Stomach smooth muscle (tissue), 2 donors: ENCODE measurements at regions not wholly inside any gene's neighbourhood (a gene's known extent, or its start where the extent isn't known, plus 50 kb on each side); places are given as distances from the start of the nearest gene placed in this dataset.
"Not testable (repeated sequence)": the region's sequence is repeated elsewhere in the genome, so short reads cannot be mapped to it uniquely, and the experiment has no call there.

Experiments
- H3K27ac ChIP-seq: one replicate; pipeline ENCODE4 v1.7.0; 2013; ENCODE audit warnings: mild to moderate bottlenecking, low read length, inconsistent platforms
- H3K27me3 ChIP-seq, 2 donors: one replicate each; pipeline ENCODE4 v1.7.0; 2013; ENCODE audit warnings: low read length in 2 of 2; ENCODE audit not compliant: insufficient read depth in 2 of 2, control insufficient read depth in 1 of 2
- H3K36me3 ChIP-seq, 2 donors: one replicate each; pipeline ENCODE4 v1.7.0; 2013; ENCODE audit warnings: low read length in 2 of 2; ENCODE audit not compliant: control insufficient read depth in 2 of 2, insufficient read depth in 2 of 2
- H3K4me1 ChIP-seq: one replicate; pipeline ENCODE4 v1.7.0; 2013; ENCODE audit warnings: low read length; ENCODE audit not compliant: control insufficient read depth, insufficient read depth
- H3K4me3 ChIP-seq, 2 donors: one replicate each; pipeline ENCODE4 v1.7.0; 2013; ENCODE audit warnings: low read length in 2 of 2
- H3K9ac ChIP-seq, 2 donors: one replicate each; pipeline ENCODE4 v1.7.0; 2013; ENCODE audit warnings: low read length in 2 of 2, mild to moderate bottlenecking in 1 of 2
- H3K9me3 ChIP-seq, 2 donors: one replicate each; pipeline ENCODE4 v1.7.0; 2013; ENCODE audit warnings: low read length in 2 of 2; ENCODE audit not compliant: control insufficient read depth in 2 of 2
- donor health status: healthy.
- donor health status: Pancreatic carcinoma.

DNA sequence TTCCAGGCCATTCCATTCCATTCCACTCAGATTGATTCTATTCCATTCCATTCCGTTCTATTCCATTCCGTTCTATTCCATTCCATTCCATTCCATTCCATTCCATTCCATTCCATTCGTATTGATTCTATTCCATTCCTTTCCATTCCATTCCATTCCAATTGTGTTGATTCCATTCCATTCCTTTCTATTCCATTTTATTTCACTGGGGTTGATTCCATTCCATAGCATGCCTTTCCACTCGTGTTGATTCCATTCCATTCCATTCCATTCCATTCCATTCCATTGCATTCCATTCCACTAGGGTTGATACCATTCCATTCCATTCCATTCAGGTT is 1142.3 kb downstream of the RPIA start:
- Histone ChIP-seq H3K9me3 (peaks cover 6% of the 10 kb centered on the region in 2 donors), H3K9ac (no peak overlapping the region), H3K4me3 (no peak overlapping the region), H3K36me3 (no peaks in the 10 kb centered on the region), H3K27ac (no peak overlapping the region), H3K27me3 (no peaks in the 10 kb centered on the region), H3K4me1 (no peaks in the 10 kb centered on the region)

GRCh38 chr2:89834306-89834705 is 1142.8 kb downstream of the RPIA start:
- no peaks in the 10 kb centered on the region for H3K4me1 ChIP-seq
- no peak overlapping the region for H3K4me3 ChIP-seq
- H3K9me3 ChIP-seq: peaks cover 6% of the 10 kb centered on the region in 2 donors
- H3K27ac ChIP-seq: no peak overlapping the region
- no peak overlapping the region for H3K9ac ChIP-seq
- H3K27me3 ChIP-seq: no peaks in the 10 kb centered on the region
- no peaks in the 10 kb centered on the region for H3K36me3 ChIP-seq

DNA sequence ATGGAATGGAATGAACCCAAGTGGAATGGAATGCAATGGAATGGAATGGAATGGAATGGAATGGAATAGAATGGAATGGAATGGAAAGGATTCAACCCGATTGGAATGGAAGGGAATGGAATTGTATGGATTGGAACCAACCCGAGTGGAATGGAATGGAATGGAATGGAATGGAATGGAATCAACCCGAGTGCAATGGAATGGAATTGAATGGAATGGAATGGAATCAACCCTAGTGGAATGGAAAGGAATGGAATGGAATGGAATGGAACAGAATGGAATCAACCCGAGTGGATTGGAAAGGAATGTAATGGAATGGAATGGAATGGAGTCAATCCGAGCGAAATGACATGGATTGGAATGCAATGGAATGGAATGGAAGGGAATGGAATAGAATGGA is 1144.9 kb downstream of the RPIA start:
- not testable (repeated sequence) for H3K36me3 ChIP-seq, H3K9ac ChIP-seq, H3K27ac ChIP-seq, H3K4me1 ChIP-seq, H3K27me3 ChIP-seq, H3K4me3 ChIP-seq, H3K9me3 ChIP-seq

- Histone ChIP-seq H3K4me3 (no peak overlapping the region), H3K4me1 (no peaks in the 10 kb centered on the region), H3K36me3 (no peaks in the 10 kb centered on the region), H3K9me3 (no peaks in the 10 kb centered on the region), H3K27ac (no peak overlapping the region), H3K9ac (no peak overlapping the region), H3K27me3 (no peaks in the 10 kb centered on the region)
These were observed 1146.6 kb downstream of the RPIA start for GRCh38 chr2:89837962-89838625.

GRCh38 chr2:89840175-89840574 is 1148.7 kb downstream of the RPIA start:
- not testable (repeated sequence) for H3K9ac ChIP-seq

DNA sequence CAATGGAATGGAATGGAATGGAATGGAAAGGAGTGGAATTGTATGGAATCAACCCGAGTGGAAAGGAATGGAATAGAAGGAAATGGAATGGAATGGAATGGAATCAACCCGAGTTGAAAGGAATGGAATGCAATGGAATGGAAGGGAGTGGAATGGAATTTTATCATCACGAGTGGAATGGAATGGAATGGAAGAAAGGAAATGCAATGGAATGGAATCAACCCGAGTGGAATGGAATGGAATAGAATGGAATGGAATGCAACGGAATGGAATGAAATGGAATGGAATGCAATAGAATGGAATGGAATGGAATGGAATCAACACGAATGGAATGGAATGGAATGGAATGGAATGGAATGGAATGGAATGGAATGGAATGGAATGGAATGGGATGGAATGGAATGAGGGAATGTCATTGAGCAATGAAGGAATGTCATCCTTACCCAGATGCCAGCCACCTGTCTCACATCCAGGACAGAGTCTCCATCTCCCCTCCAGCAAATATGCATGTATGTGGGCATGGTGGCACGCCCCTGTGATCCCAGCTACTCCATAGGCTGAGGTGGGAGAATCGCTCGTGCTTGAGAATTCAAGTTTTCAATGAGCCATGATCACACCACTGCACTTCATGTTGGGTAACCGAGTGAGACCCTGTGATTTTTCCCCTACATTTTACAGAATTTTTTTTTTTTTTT is 1149.5 kb downstream of the RPIA start:
- not testable (repeated sequence) for H3K9me3 ChIP-seq, H3K4me3 ChIP-seq

More at GRCh38 chr2:89840175-89840574, 1148.7 kb downstream of the RPIA start:
- not testable (repeated sequence) for H3K4me3 ChIP-seq, H3K36me3 ChIP-seq, H3K27me3 ChIP-seq, H3K4me1 ChIP-seq, H3K9me3 ChIP-seq, H3K27ac ChIP-seq

DNA sequence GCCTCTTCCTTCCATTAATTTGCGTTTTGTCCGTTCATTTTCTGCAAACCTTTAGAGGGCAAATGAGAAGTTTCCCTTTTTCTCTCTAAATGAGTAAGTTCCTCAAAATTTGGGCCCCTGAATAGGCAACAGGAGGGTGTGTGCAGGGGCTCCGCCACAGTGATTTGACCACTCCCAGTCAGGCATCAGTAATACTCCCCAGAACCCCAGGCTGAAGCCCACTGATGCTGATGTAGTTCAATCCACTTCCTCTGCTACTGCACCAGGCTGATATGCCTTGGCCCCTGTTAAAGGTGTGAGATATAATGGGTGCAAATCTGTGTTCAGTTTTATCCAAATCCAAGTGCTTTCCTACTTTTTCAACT is 1150.0 kb downstream of the RPIA start:
- H3K4me1 ChIP-seq: no peaks in the 10 kb centered on the region
- no peak overlapping the region for H3K27ac ChIP-seq
- peaks cover 0 to 6% of the 10 kb centered on the region in 2 donors for H3K27me3 ChIP-seq
- H3K4me3 ChIP-seq: no peak overlapping the region
- H3K9me3 ChIP-seq: no peaks in the 10 kb centered on the region
- no peak overlapping the region for H3K9ac ChIP-seq
- no peaks in the 10 kb centered on the region for H3K36me3 ChIP-seq

More for the DNA sequence above, 1149.5 kb downstream of the RPIA start:
- H3K36me3 ChIP-seq, H3K9ac ChIP-seq, H3K27ac ChIP-seq, H3K27me3 ChIP-seq, H3K4me1 ChIP-seq: not testable (repeated sequence)

- Histone ChIP-seq H3K9ac (no peak overlapping the region), H3K27ac (no peak overlapping the region), H3K4me3 (no peak overlapping the region), H3K9me3 (no peaks in the 10 kb centered on the region), H3K36me3 (no peaks in the 10 kb centered on the region), H3K4me1 (no peaks in the 10 kb centered on the region), H3K27me3 (peaks cover 0 to 6% of the 10 kb centered on the region in 2 donors)
These were observed 1150.9 kb downstream of the RPIA start for GRCh38 chr2:89842180-89842908.

GRCh38 chr2:89844221-89844943 is 1152.9 kb downstream of the RPIA start:
- Histone ChIP-seq H3K27me3 (peaks cover 0 to 12% of the 10 kb centered on the region in 2 donors), H3K36me3 (no peaks in the 10 kb centered on the region), H3K9me3 (no peaks in the 10 kb centered on the region), H3K4me1 (no peaks in the 10 kb centered on the region), H3K9ac (no peak overlapping the region), H3K27ac (no peak overlapping the region), H3K4me3 (no peak overlapping the region)

- Histone ChIP-seq H3K36me3 (no peaks in the 10 kb centered on the region), H3K27me3 (peaks cover 0 to 12% of the 10 kb centered on the region in 2 donors), H3K4me3 (no peak overlapping the region), H3K27ac (no peak overlapping the region), H3K9me3 (no peaks in the 10 kb centered on the region), H3K4me1 (no peaks in the 10 kb centered on the region), H3K9ac (no peak overlapping the region)
These were observed 1154.1 kb downstream of the RPIA start for GRCh38 chr2:89845532-89845931.
